SH-SY5Y (cell line): ENCODE measurements at regions not wholly inside any gene's neighbourhood (a gene's known extent, or its start where the extent isn't known, plus 50 kb on each side); places are given as distances from the start of the nearest gene placed in this dataset.

Experiments used
- GATA2 ChIP-seq: IDR thresholded peaks from 2 replicates; pipeline ENCODE4 v1.6.1; 2011; ENCODE audit warnings: mild to moderate bottlenecking, low read depth, low read length
- GATA3 ChIP-seq: IDR thresholded peaks from 2 replicates; pipeline ENCODE4 v1.6.1; 2011; ENCODE audit warnings: low read depth, mild to moderate bottlenecking, low read length, moderate library complexity

- TF ChIP-seq GATA3 (no peak), GATA2 (no peak)
Measured at GRCh38 chr5:143618141-143618540, 193.8 kb upstream of the HMHB1 start.

DNA sequence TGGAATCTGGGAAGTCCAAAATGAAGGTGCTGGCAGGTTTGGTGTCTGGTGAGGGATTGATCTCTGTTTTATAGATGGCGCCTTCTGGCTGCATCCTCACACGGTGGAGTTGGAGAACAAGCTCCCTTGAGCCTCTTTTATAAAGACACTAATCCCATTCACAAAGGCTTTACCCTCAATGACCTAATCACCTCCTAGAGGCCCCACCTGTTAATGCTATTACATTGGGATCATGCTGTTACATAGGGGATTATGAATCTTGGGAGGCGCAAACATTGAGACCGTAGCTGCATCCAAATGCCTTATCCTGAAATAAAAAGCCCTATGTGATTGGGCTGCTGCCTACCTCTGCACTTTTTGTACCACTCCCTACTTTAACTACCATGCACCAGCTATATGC lies 197.1 kb upstream of the HMHB1 start:
- TF ChIP-seq GATA3 (no peak), GATA2 (no peak)

GRCh38 chr5:143613329-143613728 lies 198.6 kb upstream of the HMHB1 start:
- TF ChIP-seq GATA2 (no peak), GATA3 (no peak)

DNA sequence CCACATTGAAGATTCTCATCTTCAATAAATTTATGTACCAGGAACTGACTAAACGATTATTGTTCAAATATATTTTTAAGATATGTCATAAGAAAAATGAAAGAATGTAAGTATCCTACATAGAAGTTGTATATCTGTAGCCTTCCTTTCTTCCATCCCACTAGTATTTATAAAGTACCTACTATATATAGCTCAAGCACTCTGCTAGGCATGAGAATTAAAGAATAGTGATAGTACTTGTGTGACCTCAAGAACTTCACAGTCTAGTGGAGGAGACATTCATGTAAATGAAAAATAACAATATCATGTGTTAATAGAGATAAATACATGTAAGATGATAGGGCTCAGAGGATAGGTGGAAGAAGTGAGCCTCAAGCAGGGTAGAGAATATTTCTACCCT lies 201.0 kb upstream of the HMHB1 start:
- no peak for TF ChIP-seq GATA3
- TF ChIP-seq GATA2, result no peak

DNA sequence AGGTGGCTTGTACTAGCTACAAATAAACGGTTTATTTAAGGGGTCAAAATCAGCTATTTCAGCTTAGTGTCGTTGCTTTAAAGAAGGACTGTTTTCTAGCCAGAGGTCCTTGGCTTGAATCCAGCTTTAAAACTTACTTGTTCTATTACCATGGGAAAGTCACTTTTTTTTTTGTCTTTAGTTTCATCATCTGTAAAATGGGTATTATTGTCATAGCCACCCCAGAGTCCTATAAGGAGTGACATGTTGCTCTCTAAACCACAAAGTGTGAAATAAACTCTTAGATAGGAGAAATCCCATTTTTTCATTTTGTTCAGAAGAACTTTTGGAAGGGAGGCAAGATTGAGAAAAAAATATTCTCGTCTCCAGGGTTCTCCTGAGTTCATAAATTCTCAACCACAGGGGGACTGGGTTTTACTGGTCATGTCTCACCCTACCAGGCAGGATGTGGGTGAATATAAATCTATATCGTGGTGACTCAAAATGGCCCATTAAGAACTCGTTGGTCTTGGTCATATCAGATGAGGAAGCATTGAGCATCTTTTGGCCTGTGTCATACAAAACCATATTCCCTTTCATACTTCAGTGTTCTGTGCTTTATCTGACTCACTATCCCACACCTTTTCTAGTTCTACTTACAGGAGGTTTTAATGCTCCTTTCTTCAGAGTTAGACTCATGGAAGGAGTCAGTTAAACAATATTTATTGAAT lies 202.7 kb upstream of the NR3C1 start:
- TF ChIP-seq GATA2 (no peak), GATA3 (no peak)

GRCh38 chr5:143605403-143606005 lies 202.0 kb upstream of the NR3C1 start:
- TF ChIP-seq GATA3 (no peak), GATA2 (no peak)

- no peak for TF ChIP-seq GATA3
- TF ChIP-seq GATA2, result no peak
Measured at GRCh38 chr5:143601917-143602333, 198.4 kb upstream of the NR3C1 start.

DNA sequence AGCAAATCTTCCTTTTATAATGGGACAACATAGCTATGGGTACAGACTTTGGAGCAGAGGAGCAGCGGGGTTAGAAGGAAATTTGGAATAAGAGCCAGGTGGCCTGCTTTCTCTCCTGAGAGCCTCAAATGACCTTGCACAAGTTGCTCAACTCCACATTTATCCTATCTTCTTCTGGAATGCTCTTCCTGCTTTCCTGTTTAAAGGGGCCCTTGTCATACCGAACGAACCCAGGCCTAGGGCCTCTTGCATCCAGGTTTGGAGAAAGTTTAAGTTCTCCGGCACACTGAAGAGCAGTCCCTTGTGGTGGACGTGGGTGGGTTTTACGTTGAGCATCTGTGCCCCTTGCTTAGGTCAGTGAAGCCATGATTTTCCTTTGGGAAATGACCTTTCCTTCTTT lies 197.9 kb upstream of the NR3C1 start:
- TF ChIP-seq GATA2 (no peak), GATA3 (no peak)

- TF ChIP-seq GATA3 (no peak), GATA2 (no peak)
Measured at GRCh38 chr5:143600396-143601075, 197.1 kb upstream of the NR3C1 start.

DNA sequence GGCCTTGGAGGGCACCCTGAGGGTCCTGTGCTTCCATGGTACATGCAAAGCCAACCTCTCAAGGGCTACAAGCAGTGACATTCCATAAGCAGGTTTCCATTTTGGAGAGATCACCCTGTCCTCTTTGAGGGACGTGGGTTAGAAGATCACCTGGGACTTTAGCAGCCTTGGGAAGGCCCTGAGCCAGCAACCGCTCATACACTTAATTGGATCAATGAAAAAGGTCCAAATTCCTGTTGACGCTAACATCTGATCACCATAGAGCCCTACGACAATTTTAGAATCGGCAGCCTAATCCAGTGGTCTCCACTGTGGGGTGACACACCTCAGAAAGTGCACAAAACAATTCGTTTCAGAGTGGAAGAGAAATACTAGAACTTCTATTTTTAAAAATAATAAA lies 196.0 kb upstream of the NR3C1 start:
- TF ChIP-seq GATA2, result no peak
- TF ChIP-seq GATA3, result no peak

DNA sequence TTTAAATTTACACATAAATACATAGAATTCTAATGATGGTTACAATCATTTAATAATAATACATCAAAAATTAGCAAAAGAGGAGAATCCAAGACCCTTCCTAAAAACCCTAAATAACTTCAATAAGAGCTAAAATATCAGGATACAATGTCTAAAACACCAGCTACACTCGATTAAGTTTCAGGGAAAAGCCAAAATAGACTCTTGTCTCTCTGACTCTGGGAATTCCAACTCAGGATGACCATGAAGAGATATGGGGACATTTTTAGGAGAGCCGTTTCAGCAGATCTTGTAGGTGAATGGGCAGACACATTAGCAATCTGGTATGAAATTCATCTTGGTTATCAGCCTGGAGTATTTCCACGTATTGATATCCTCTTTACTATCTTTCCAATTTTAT lies 193.3 kb upstream of the NR3C1 start:
- TF ChIP-seq GATA2, result no peak
- TF ChIP-seq GATA3, result no peak

DNA sequence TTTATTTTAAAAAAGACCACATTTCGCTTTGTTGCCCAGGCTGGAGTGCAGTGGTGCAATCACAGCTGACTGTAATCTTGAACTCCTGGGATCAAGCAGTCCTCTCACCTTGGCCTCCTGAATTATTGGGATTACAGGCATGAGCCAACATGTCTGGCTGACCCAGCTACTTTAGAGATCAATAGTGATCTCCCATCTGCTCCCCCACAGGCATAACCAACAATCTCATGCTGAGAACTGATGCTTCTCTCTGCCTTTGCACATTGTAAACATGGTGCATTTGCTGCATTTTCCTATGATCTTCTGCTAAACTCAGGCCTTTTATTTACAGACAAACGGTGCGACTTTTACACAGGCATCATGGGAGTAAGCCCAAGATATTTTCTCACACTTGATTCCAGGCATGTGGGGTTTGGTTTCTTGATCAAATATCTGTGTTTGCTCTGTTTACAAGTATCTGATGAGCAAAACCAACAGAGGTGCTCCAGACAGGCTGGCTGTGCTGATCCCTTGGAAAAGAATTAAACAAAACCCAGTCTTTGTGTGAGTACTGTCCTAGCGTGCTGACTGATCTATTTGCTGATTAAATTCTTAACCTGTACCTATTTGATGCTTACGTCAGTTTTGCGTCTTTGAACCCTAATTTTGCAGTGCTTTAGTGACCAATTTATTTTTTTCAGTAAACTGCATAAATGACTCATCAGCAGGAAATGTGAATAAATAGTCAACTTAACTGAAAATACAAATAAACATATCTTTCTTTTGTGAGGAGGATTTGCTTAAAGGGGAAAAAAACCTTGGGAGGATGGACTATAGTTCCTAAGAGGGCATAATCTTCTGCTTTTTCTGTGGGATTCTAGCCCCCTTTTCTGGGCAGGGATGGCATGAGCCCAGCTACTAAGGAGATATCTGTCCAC lies 191.7 kb upstream of the NR3C1 start:
- TF ChIP-seq GATA2, result no peak
- no peak for TF ChIP-seq GATA3

DNA sequence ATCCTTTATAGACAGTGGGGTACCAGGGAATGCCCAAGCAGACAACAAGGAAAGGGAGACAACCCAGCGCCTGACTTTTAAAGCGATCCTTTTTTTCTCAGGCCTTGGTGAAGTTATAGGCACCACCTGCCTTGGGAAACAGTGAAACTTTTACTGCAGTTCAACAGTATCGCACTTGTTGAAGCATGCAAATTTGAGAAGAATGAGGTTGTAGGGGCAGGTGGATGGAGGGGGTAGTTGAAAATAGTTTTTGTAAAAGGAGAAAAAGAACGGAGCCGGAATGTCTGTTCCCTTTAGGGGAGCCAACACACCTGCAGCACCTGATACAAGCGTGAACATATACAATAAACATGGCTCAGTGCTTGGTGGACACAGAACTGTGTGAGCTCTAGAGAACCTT lies 190.2 kb upstream of the NR3C1 start:
- TF ChIP-seq GATA2 (no peak), GATA3 (no peak)

DNA sequence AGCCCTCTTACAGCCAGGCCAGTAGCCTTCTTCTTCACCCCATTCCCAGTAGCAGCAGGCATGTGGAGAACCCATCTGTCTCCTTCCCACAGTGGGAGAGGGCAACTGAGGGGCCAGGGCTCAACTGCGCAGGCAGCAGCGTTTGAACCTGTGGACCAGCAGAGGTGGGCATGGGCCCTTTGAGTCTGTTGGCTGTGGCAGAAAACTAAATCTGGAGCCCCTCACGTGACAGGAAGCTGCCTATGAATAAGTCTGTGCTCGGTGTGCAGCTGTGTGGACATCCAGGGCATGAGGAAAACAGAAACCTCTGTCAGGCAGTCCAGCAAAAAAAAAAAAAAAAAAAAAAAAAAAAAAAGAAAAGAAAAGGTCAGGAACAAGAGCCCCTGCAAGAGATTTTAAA lies 189.2 kb upstream of the NR3C1 start:
- TF ChIP-seq GATA2 (no peak), GATA3 (no peak)
